Fibroblast of lung (primary cell): ENCODE measurements at regions not wholly inside any gene's neighbourhood (a gene's known extent, or its start where the extent isn't known, plus 50 kb on each side); places are given as distances from the start of the nearest gene placed in this dataset.

Experiments
- CTCF ChIP-seq, 2 donors: IDR thresholded peaks in 1 of 2; conservative IDR thresholded peaks in 1 of 2; 1 replicate in 1 of 2; 2 replicates in 1 of 2; pipeline ENCODE4 v1.5.1; 2011 to 2012; ENCODE audit warnings: low read length in 2 of 2, control low read depth in 1 of 2, inconsistent platforms in 1 of 2, low read depth in 1 of 2, mild to moderate bottlenecking in 1 of 2
- EZH2 ChIP-seq: IDR thresholded peaks from 2 replicates; pipeline ENCODE4 v1.5.1; 2012; ENCODE audit warnings: low read length, control low read depth, mild to moderate bottlenecking; ENCODE audit errors: missing control alignments

GRCh38 chr5:82839881-82840280, 237.3 kb downstream of the TMEM167A start:
- no peak for TF ChIP-seq CTCF (conservative IDR thresholded peaks at IDR 0.05 in 1 of 2, IDR thresholded peaks at IDR 0.05 in 1 of 2; ENCODE audit: low read depth in 1 of 2, low read length in 2 of 2)
- no peak for TF ChIP-seq EZH2
